ENCODE measurements at regions not wholly inside any gene's neighbourhood (a gene's known extent, or its start where the extent isn't known, plus 50 kb on each side); places are given as distances from the start of the nearest gene placed in this dataset.

DNA sequence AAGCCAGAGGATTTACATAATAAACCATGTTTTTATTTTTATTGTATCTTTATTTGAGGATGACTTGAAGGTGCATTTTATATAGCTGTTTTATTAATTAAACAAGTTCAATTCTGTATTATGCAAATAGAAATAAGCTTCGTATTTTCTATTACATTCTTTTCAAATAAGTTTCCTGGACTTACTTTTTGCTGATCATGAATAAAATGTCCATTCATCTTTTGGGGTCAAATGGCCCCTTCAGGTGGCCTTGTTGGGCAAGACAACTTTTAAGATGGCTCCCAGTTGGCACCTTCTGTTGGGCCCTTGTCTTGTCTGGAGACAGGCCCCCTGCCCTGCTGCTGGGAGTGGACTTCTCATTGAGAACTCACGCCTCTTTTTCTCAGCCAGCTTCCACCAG, 654.6 kb upstream of the NOX3 start:
- no peak for DNase-seq

DNA sequence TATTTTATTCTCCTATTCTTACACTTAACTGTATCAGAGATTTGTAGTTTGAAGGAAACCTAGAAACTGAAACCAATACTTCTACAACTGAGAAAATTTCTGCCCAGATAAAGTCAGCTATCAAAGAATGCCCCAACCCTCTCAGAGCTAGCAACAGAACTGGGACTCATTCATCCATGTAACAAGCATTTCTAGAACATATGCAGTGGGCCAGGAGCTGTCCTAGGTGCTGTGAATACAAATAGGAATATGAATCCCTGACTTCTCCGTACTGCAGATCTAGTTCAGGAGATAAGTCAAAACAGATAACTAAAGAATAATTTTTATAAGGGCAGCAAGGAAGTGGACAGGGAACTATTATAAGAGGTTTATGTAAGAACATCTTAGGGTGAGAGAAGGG, 654.1 kb upstream of the NOX3 start:
- DNase-seq = no peak

- no peak for DNase-seq
Measured at GRCh38 chr6:156107624-156108101, 652.0 kb upstream of the NOX3 start.

GRCh38 chr6:156102129-156102528, 646.5 kb upstream of the NOX3 start:
- no peak for DNase-seq

DNA sequence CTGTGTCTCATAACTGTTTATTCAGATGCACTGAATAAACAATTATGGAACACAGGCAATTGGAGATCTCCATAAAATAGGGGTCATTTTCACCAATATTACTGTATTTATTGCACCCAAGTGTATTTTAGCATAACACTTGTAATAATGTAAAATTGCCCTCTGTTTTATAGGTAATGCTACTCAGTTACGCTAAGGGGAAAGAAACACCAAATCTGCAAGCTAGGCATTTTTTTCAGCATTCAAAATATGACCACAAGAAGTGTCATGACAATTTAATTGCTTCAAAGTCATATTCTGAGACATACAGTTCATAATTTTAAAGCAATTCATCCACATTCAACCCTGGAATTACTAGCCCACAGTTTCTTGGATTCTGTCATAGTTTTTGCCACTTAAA, 643.2 kb upstream of the NOX3 start:
- DNase-seq = no peak

GRCh38 chr6:156087487-156087886, 631.8 kb upstream of the NOX3 start:
- no peak for DNase-seq

GRCh38 chr6:156082012-156082411, 626.4 kb upstream of the NOX3 start:
- no peak for DNase-seq

DNA sequence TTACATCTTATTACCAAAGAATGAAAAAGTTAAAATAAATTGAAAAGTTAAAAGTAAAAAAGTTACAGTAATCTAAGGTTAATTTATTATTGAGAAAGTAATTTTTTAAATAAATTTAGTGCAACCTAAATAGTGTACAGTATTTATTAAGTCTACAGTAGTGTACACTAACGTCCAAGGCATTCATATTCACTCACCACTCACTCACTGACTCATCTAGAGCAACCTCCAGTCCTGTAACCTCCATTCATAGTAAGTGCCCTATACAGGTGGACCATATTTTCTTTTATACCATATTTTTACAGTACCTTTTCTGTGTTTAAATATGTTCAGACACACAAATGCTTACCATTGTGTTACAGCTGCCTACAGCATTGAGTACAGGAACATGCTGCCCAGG, 624.7 kb upstream of the NOX3 start:
- DNase-seq = no peak

DNA sequence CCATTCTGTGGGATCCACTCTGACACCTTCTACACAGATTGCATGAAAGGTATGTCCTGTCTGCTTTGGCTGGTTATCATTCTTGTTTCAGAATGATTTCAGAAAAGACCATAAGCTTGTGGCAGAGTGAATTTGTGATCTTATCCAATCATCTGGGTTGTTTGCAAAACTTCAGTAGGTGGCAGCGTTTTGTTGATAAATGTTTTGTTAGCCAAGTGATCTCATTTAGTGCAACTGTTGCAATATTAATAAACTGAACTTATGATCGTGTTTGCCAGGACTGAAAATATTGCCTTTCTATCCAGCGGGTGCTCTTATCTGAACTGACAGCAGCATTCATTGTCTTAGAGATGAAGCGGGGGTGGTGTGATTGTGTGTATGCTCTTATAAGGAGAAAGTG, 613.2 kb upstream of the NOX3 start:
- no peak for DNase-seq

GRCh38 chr6:156065849-156066248, 610.2 kb upstream of the NOX3 start:
- no peak for DNase-seq

- no peak for DNase-seq
Measured at GRCh38 chr6:156062091-156062563, 606.5 kb upstream of the NOX3 start.

GRCh38 chr6:156061465-156061864, 605.8 kb upstream of the NOX3 start:
- no peak for DNase-seq

GRCh38 chr6:156060013-156060412, 604.4 kb upstream of the NOX3 start:
- no peak for DNase-seq

DNA sequence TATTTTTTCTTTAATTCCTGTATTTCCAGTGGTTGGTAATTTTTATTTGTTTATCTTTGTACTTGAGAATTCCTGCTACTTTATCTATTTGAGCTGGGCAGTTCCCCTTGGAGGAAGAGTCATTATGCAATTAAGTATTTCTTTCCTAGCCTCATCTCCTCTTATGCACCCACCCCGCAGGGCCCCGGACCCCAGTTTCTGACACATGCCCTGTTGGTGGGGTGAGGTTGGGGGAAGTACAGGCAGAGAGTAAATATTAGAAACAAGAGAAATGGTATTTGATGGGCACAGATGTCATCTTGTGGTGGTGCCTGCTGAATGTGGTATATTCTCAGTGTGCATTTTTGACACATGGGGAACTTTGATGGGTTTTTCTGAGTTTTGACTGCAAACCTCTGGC, 602.7 kb upstream of the NOX3 start:
- no peak for DNase-seq

GRCh38 chr6:156057869-156058268, 602.2 kb upstream of the NOX3 start:
- no peak for DNase-seq

DNA sequence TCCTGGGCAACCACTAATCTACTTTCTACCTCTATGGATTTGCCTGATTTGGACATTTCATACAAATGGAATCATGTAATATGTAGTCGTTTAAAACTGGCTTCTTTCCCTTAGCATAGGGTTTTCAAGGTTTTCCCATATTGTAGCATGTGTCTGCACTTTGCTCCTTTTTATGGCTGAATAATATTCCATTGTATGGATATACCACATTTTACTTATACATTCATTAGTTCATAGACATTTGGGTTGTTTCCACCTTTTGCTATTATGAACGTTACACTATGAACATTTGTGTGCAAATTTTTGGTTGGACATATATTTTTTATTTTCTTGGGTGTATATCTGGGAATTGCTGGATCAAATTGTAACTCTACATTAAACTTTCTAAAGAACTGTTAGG, 600.4 kb upstream of the NOX3 start:
- DNase-seq = no peak

DNA sequence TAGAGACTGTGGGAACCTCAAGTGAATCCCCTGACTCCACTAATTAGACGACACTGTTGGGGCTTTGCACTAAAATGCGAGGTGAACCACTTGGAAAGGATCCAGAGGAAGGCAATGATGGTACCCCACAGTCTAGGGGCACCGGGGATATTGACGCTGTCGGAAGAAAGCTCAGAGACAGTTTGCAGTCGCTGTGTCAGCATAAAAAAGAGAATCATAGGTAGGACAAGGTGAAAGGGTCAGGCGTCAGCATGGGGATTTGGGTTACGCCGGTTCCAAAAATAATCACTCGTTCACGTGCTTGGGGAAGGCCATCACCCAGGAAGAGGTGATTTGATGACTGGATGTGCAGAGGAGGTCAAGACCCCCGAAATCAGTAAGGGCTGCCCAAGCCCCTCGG, 598.0 kb upstream of the NOX3 start:
- no peak for DNase-seq

DNA sequence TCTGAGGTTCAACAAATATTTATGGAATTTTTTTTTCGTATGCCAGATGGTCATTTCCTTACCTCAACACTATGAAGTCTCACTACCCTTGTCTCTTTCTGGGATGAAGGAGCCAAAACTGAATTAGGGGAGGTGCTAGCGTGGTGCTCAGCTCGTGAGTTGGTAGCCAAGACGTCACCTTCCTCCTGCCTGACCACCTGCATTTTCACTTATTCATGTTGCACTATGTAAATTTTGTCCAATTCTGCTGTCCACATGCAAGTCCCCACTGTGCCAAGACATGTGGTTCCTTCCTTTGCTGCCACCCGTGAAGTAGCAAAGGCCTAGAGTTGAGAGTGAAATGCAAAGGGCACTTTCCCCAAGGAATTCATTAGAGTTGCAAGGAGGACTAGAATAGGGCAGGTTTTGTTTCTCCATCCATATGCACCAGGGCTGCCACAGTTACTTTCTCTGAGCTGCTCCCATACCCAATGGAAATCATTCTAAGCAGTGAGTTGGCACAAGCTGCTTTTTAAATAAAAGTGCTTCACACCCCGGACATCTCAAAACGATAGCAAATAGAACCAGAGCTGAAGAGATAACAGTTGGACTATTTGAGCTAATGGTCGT, 591.3 kb upstream of the NOX3 start:
- no peak for DNase-seq

- no peak for DNase-seq
Measured at GRCh38 chr6:156046268-156046665, 590.6 kb upstream of the NOX3 start.

DNA sequence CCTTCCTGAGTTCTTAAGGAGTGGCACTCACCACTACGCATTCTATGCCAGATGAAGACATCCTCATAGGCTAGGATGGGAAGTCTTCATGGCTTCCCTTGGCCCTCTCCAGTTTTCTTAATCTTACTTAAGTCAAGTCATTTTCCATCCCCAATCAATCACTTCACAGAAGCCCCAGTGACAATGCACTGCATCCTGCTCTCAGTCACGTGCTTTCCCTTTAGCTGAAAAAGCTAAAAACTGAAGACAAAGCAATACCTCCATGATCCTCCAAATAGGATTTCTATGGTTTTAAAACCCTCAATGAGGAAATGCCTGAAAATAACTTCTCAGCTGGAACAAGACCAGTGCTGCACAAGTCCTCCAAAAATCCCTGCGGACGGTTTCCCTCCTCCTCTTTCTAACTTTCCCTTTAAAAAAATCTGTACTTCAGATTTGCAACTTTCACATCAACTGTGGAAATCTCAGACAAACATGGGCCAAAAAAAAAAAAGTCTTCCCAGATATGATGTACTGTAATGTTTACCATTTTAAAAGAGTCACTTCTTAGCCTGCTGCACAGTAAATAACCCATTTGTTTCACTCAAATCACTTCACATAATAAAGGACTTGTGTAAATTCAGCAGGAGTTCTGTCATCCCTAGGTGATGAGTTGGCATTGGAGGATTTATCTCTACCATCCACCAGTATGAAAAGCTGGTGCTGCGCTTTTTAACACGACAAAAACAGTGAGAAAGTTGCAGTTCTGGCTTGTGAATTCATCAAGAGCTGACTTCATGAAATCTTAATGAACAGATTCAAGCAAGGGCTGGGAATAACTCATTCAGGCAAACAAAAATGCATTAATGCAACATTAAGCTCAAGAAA, 590.0 kb upstream of the NOX3 start:
- DNase-seq = no peak

DNA sequence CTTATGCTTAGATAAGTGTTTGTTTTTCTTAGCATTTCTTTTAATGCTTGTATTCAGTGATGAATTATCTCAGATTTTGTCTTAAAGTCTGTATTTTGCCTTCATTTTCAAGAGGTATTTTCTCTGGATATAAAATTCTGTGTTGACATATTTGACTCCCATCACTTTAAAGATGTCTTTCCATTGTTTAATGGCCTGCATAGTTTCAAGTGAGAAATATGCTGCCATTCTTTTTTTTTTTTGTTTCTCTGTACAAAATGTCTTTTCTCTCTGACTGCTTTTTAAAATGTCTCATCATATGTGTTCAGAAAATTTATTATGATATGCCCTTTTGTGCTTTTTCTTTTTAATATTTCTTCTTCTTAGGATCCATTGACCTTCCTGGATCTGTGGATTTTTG, 578.0 kb upstream of the NOX3 start:
- no peak for DNase-seq

DNA sequence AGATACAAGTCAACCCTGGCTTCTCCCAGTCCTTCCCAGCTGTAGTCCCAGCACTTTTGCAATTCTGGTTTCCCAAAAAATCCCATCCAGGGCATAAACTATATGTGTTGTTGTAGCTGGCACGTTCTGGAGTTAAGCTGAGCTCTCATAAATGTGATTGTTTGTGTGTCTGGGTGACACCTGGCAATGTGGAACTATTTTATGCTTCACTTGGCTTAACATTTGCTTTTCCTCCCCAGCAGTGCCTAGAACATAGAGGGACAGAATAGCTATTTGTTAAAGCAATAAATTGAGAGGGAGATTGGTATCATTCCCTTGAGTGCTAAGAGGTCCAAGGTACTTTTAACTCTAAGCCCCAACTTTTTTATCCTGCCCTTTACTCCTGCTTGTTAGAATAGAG, 575.9 kb upstream of the NOX3 start:
- no peak for DNase-seq

GRCh38 chr6:156030053-156030452, 574.4 kb upstream of the NOX3 start:
- no peak for DNase-seq

DNA sequence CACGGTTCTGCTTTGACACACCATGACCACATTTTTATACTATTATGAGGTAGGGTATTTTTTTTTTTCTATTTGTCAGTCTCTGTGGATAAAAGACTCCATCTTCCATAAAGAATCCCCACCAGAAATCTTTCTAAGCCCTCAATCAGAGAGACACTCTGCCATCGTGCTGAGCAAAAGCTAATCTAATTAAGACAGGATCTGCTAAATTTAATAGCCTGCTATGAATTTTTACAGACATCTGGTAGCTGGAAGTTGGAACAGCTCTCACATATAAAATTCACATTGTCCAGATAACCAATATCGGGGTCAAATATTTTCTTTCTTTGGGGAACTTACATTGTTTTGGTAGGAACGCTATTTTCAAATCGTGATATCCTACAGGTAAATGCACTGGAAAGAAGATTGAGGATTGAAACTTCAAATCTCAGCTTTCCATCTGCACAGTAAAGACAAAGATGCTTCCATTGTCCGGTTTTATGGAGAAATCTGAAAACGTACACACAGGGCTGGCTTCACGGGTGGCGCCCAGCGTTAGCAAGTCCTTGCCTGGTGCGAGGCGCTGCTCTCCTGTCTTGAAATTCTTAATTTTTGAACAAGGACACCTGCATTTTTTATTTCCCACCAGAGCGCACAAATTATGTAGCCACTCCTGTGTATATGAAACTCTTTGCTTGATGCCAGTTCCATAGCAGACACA, 573.8 kb upstream of the NOX3 start:
- DNase-seq = no peak

All from activated CD4-positive, alpha-beta T cell treated with anti-CD3 and anti-CD28 coated beads for 1 hour (primary cell).